HG03196 (cell line): ENCODE measurements at regions not wholly inside any gene's neighbourhood (a gene's known extent, or its start where the extent isn't known, plus 50 kb on each side); places are given as distances from the start of the nearest gene placed in this dataset.
"Not testable (repeated sequence)": the region's sequence is repeated elsewhere in the genome, so short reads cannot be mapped to it uniquely, and the experiment has no call there.

Experiments used
- ATAC-seq: cut with Tn5 transposase; IDR thresholded peaks from one replicate; pipeline ENCODE4 v1.9.1; 2021; ENCODE audit not compliant: unreplicated experiment

- no peak for ATAC-seq
These were observed 684.4 kb downstream of the IRS1 start for GRCh38 chr2:226115102-226115831.

- ATAC-seq: no peak
These were observed 685.2 kb downstream of the IRS1 start for GRCh38 chr2:226114436-226114835.

- ATAC-seq: no peak
These were observed 699.6 kb downstream of the NYAP2 start for GRCh38 chr2:226098861-226099745.

GRCh38 chr2:226095058-226095457 is 695.5 kb downstream of the NYAP2 start:
- no peak for ATAC-seq

GRCh38 chr2:226093364-226093763 is 693.9 kb downstream of the NYAP2 start:
- no peak for ATAC-seq

GRCh38 chr2:226088366-226088674 is 688.8 kb downstream of the NYAP2 start:
- ATAC-seq: no peak

GRCh38 chr2:226087505-226088365 is 688.2 kb downstream of the NYAP2 start:
- ATAC-seq: no peak

- no peak for ATAC-seq
These were observed 687.5 kb downstream of the NYAP2 start for GRCh38 chr2:226087051-226087450.

GRCh38 chr2:226086190-226086589 is 686.7 kb downstream of the NYAP2 start:
- no peak for ATAC-seq

GRCh38 chr2:226085425-226085824 is 685.9 kb downstream of the NYAP2 start:
- ATAC-seq: not testable (repeated sequence)

- ATAC-seq: no peak
These were observed 680.8 kb downstream of the NYAP2 start for GRCh38 chr2:226080334-226080733.

GRCh38 chr2:226079671-226080181 is 680.2 kb downstream of the NYAP2 start:
- ATAC-seq: no peak

- no peak for ATAC-seq
These were observed 679.7 kb downstream of the NYAP2 start for GRCh38 chr2:226079196-226079595.

- ATAC-seq: no peak
These were observed 679.2 kb downstream of the NYAP2 start for GRCh38 chr2:226078666-226079065.

- no peak for ATAC-seq
These were observed 678.3 kb downstream of the NYAP2 start for GRCh38 chr2:226077841-226078240.

GRCh38 chr2:226077031-226077430 is 677.5 kb downstream of the NYAP2 start:
- no peak for ATAC-seq

- no peak for ATAC-seq
These were observed 677.0 kb downstream of the NYAP2 start for GRCh38 chr2:226076529-226076928.

GRCh38 chr2:226074391-226074790 is 674.9 kb downstream of the NYAP2 start:
- no peak for ATAC-seq

GRCh38 chr2:226073496-226074160 is 674.1 kb downstream of the NYAP2 start:
- ATAC-seq: no peak

GRCh38 chr2:226066873-226067272 is 667.4 kb downstream of the NYAP2 start:
- no peak for ATAC-seq

- ATAC-seq: no peak
These were observed 666.9 kb downstream of the NYAP2 start for GRCh38 chr2:226066391-226066790.
